Osteocyte (in vitro differentiated cells): ENCODE measurements at regions not wholly inside any gene's neighbourhood (a gene's known extent, or its start where the extent isn't known, plus 50 kb on each side); places are given as distances from the start of the nearest gene placed in this dataset.
A peak's percentile ranks its signal among the peaks of the same experiment; 100 is the strongest.

ENCODE experiments used
- DNase-seq: peaks from one replicate; pipeline ENCODE4 v3.0.0; 2021; ENCODE audit warnings: mixed read lengths; ENCODE audit not compliant: unreplicated experiment; ENCODE audit errors: extremely low spot score
- H3K27ac Mint-ChIP-seq: one replicate; pipeline ENCODE4 v1.8.0; 2021; ENCODE audit warnings: mild to moderate bottlenecking, mixed read lengths; ENCODE audit not compliant: unreplicated experiment
- H3K27me3 Mint-ChIP-seq: one replicate; pipeline ENCODE4 v1.8.0; 2021; ENCODE audit warnings: mixed read lengths; ENCODE audit not compliant: unreplicated experiment
- H3K36me3 Mint-ChIP-seq: one replicate; pipeline ENCODE4 v1.8.0; 2021; ENCODE audit warnings: mixed read lengths; ENCODE audit not compliant: unreplicated experiment
- H3K4me1 Mint-ChIP-seq: one replicate; pipeline ENCODE4 v1.8.0; 2021; ENCODE audit warnings: mixed read lengths; ENCODE audit not compliant: unreplicated experiment
- H3K4me3 Mint-ChIP-seq: one replicate; pipeline ENCODE4 v1.8.0; 2021; ENCODE audit warnings: mild to moderate bottlenecking, moderate library complexity, mixed read lengths; ENCODE audit not compliant: unreplicated experiment
- H3K9me3 Mint-ChIP-seq: one replicate; pipeline ENCODE4 v1.8.0; 2021; ENCODE audit warnings: mixed read lengths; ENCODE audit not compliant: unreplicated experiment
- TF ChIP-seq, protein P1 (sequence below): fragments of 200-600 bp; sonication (generic); IDR thresholded peaks from 2 replicates; pipeline ENCODE4 v1.5.0; 2021; ENCODE audit warnings: antibody characterized with exemption, mild to moderate bottlenecking, moderate library complexity

DNA sequence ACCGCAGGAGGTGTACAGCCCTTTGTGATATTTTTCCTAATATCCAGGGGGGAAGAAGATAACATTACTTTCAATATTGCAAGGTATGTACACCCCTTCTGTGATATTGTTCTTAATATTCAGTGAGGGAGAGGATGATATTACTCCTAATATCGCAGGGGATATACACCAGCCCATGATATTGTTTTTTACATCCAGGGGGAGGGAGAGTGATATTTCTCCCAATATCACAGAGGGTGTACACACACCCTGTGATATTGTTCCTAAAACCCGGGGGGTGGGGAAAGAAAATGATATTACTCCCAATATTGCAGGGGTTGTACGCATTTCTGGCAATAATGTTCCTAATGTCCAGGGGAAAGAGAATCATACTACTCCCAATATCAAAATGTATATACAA lies 58.0 kb upstream of the SLC25A48 start:
- no peaks in the 10 kb centered on the region for H3K4me1 Mint-ChIP-seq
- TF ChIP-seq, protein P1, sequence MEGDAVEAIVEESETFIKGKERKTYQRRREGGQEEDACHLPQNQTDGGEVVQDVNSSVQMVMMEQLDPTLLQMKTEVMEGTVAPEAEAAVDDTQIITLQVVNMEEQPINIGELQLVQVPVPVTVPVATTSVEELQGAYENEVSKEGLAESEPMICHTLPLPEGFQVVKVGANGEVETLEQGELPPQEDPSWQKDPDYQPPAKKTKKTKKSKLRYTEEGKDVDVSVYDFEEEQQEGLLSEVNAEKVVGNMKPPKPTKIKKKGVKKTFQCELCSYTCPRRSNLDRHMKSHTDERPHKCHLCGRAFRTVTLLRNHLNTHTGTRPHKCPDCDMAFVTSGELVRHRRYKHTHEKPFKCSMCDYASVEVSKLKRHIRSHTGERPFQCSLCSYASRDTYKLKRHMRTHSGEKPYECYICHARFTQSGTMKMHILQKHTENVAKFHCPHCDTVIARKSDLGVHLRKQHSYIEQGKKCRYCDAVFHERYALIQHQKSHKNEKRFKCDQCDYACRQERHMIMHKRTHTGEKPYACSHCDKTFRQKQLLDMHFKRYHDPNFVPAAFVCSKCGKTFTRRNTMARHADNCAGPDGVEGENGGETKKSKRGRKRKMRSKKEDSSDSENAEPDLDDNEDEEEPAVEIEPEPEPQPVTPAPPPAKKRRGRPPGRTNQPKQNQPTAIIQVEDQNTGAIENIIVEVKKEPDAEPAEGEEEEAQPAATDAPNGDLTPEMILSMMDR, result no peak
- no peak for DNase-seq
- peaks cover 8% of the 10 kb centered on the region for H3K27me3 Mint-ChIP-seq
- no peak overlapping the region for H3K4me3 Mint-ChIP-seq
- H3K36me3 Mint-ChIP-seq, result no peaks in the 10 kb centered on the region
- H3K27ac Mint-ChIP-seq, result no peak overlapping the region
- no peaks in the 10 kb centered on the region for H3K9me3 Mint-ChIP-seq

DNA sequence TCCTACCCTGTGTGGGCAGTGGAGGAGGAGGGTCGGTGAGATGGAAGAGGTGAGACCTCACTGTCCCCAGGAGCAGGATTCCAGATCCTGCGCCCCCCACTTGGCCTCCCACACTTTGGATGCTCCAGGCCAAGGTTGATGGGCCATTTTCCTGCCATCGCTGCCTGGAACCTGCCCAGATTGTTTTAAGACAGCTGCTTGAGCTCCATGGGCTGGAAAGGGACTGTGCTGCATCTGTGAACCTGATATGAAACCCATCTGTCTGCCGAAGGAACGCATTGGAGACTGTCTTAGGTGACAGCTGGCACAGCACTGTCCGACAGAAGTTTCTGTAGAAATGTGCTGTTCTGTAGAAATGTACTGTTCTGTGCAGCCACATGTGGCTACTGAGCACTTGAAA lies 72.7 kb upstream of the SLC25A48 start:
- Mint-ChIP-seq H3K9me3 (no peaks in the 10 kb centered on the region), H3K27ac (no peak overlapping the region), H3K27me3 (peaks cover 6% of the 10 kb centered on the region), H3K4me1 (no peaks in the 10 kb centered on the region), H3K36me3 (no peaks in the 10 kb centered on the region), H3K4me3 (no peak overlapping the region)
- TF ChIP-seq, protein P1, result no peak
- DNase-seq, result no peak

- H3K9me3 Mint-ChIP-seq, result no peaks in the 10 kb centered on the region
- DNase-seq, result no peak
- no peaks in the 10 kb centered on the region for H3K4me1 Mint-ChIP-seq
- H3K36me3 Mint-ChIP-seq, result no peaks in the 10 kb centered on the region
- TF ChIP-seq, protein P1, result no peak
- H3K4me3 Mint-ChIP-seq, result no peak overlapping the region
- peaks cover 6% of the 10 kb centered on the region for H3K27me3 Mint-ChIP-seq
- H3K27ac Mint-ChIP-seq, result no peak overlapping the region
These were observed 75.2 kb upstream of the SLC25A48 start for GRCh38 chr5:135759149-135759784.

DNA sequence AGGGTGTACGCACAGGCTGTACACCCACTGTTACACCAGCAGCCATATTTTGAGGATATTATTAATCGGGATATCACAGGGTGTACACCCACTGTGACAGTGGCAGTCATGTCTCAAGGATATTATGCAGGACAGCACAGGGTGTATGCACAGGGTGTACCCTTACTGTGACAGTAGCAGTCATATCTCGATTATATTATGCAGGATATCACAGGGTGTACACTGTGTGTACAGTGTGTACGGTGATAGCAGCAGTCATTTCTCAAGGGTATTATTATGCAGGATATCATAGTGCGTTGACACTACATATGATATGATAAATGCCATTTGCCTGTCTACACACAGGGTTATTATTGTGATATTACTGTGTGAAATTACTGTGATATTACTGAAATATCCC lies 80.5 kb upstream of the SLC25A48 start:
- Mint-ChIP-seq H3K36me3 (no peaks in the 10 kb centered on the region), H3K4me3 (no peak overlapping the region), H3K27me3 (no peaks in the 10 kb centered on the region), H3K27ac (no peak overlapping the region), H3K9me3 (no peaks in the 10 kb centered on the region), H3K4me1 (no peaks in the 10 kb centered on the region)
- TF ChIP-seq, protein P1, result no peak
- peak; percentile 6 for DNase-seq

DNA sequence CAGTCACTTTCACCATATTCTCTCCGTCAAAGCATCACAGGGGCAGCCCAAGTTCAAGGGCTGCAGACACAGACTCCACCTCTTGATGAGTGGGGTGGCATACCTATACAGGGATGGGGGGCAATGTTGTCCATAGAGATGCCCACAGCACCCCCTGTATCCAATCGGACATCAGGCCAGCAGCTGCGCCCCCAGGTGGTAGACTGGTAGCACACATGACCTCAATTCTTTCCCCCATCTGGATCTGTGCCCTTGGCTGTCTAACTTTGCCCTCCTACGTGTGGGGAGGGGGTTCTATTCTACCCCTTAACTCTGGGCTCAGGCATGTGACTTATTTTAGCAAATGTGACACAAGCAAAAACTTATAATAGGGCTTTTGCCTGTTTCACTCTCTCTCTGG lies 84.0 kb upstream of the SLC25A48 start:
- H3K9me3 Mint-ChIP-seq, result no peaks in the 10 kb centered on the region
- H3K36me3 Mint-ChIP-seq, result no peaks in the 10 kb centered on the region
- no peaks in the 10 kb centered on the region for H3K27me3 Mint-ChIP-seq
- H3K4me3 Mint-ChIP-seq, result no peak overlapping the region
- DNase-seq, result peak; percentile 78
- TF ChIP-seq, protein P1, result no peak
- H3K4me1 Mint-ChIP-seq, result no peaks in the 10 kb centered on the region
- H3K27ac Mint-ChIP-seq, result no peak overlapping the region
